Spinal cord (tissue), 9 donors: ENCODE measurements at regions not wholly inside any gene's neighbourhood (a gene's known extent, or its start where the extent isn't known, plus 50 kb on each side); places are given as distances from the start of the nearest gene placed in this dataset.

ENCODE experiments used
- DNase-seq, 6 donors: peaks; one replicate each; pipeline versions ENCODE4 v3.0.0 to v3.0.0-alpha.2; 2013 to 2015; ENCODE audit warnings: low spot score in 6 of 6, low read depth in 4 of 6
- H3K27ac ChIP-seq: one replicate; pipeline ENCODE4 v1.5.1; 2013; ENCODE audit warnings: low read depth, low read length, control low read depth
- H3K27me3 ChIP-seq: one replicate; pipeline ENCODE4 v1.6.1; 2013; ENCODE audit warnings: low read length; ENCODE audit not compliant: control insufficient read depth, insufficient read depth
- H3K36me3 ChIP-seq: one replicate; pipeline ENCODE4 v1.6.1; 2013; ENCODE audit warnings: low read length; ENCODE audit not compliant: control insufficient read depth, insufficient read depth
- H3K4me1 ChIP-seq: one replicate; pipeline ENCODE4 v1.6.1; 2013; ENCODE audit warnings: low read length; ENCODE audit not compliant: control insufficient read depth, insufficient read depth
- H3K4me3 ChIP-seq: one replicate; pipeline ENCODE4 v1.5.1; 2013; ENCODE audit warnings: low read depth, low read length, control low read depth
- H3K9me3 ChIP-seq: one replicate; pipeline ENCODE4 v1.6.1; 2013; ENCODE audit warnings: low read length; ENCODE audit not compliant: control insufficient read depth, insufficient read depth
- WGBS: methylation state at CpG from one replicate; pipeline ENCODE4 v1.1.5; 2013; ENCODE audit warnings: missing lambda C conversion rate; ENCODE audit not compliant: insufficient coverage; 5-methylcytosine and 5-hydroxymethylcytosine counted together
- donor health status: healthy.

- WGBS = 92% methylated on average over 5 of the region's 5 CpGs
- no peak for DNase-seq
- peaks cover 12% of the 10 kb centered on the region for H3K4me1 ChIP-seq
- H3K27ac ChIP-seq = no peak overlapping the region
- H3K36me3 ChIP-seq = no peaks in the 10 kb centered on the region
- H3K4me3 ChIP-seq = no peak overlapping the region
- H3K9me3 ChIP-seq = no peaks in the 10 kb centered on the region
- H3K27me3 ChIP-seq = no peaks in the 10 kb centered on the region
Observed at GRCh38 chr1:53378061-53378460, 50.2 kb upstream of the LRP8 start.

GRCh38 chr1:53378932-53379661 lies 51.2 kb upstream of the LRP8 start:
- H3K4me1 ChIP-seq = peaks cover 16% of the 10 kb centered on the region
- WGBS = 96% methylated on average over 11 of the region's 11 CpGs
- H3K36me3 ChIP-seq = no peaks in the 10 kb centered on the region
- H3K27me3 ChIP-seq = no peaks in the 10 kb centered on the region
- H3K27ac ChIP-seq = no peak overlapping the region
- DNase-seq = no peak
- H3K4me3 ChIP-seq = no peak overlapping the region
- no peaks in the 10 kb centered on the region for H3K9me3 ChIP-seq

GRCh38 chr1:53379662-53380002 lies 51.8 kb upstream of the LRP8 start:
- Histone ChIP-seq H3K4me1 (peaks cover 16% of the 10 kb centered on the region), H3K27me3 (no peaks in the 10 kb centered on the region), H3K9me3 (no peaks in the 10 kb centered on the region), H3K27ac (no peak overlapping the region), H3K4me3 (no peak overlapping the region), H3K36me3 (no peaks in the 10 kb centered on the region)
- DNase-seq = no peak
- 76% methylated on average over 3 of the region's 4 CpGs for WGBS

GRCh38 chr1:53380296-53380695 lies 52.4 kb upstream of the LRP8 start:
- H3K36me3 ChIP-seq = no peaks in the 10 kb centered on the region
- WGBS = 75% methylated on average over 2 of the region's 5 CpGs
- no peaks in the 10 kb centered on the region for H3K9me3 ChIP-seq
- peaks cover 16% of the 10 kb centered on the region for H3K4me1 ChIP-seq
- H3K27ac ChIP-seq = no peak overlapping the region
- DNase-seq = no peak
- H3K4me3 ChIP-seq = no peak overlapping the region
- no peaks in the 10 kb centered on the region for H3K27me3 ChIP-seq

GRCh38 chr1:53381790-53382401 lies 54.0 kb upstream of the LRP8 start:
- H3K27me3 ChIP-seq = no peaks in the 10 kb centered on the region
- WGBS = 30% methylated on average over 1 of the region's 8 CpGs
- no peak for DNase-seq
- H3K4me3 ChIP-seq = no peak overlapping the region
- H3K4me1 ChIP-seq = peaks cover 4% of the 10 kb centered on the region
- no peaks in the 10 kb centered on the region for H3K36me3 ChIP-seq
- H3K9me3 ChIP-seq = no peaks in the 10 kb centered on the region
- H3K27ac ChIP-seq = no peak overlapping the region

GRCh38 chr1:53383136-53383870 lies 55.4 kb upstream of the LRP8 start:
- 66% methylated on average over 8 of the region's 10 CpGs for WGBS
- Histone ChIP-seq H3K4me1 (peaks cover 4% of the 10 kb centered on the region), H3K4me3 (no peak overlapping the region), H3K36me3 (no peaks in the 10 kb centered on the region), H3K9me3 (no peaks in the 10 kb centered on the region), H3K27me3 (no peaks in the 10 kb centered on the region), H3K27ac (no peak overlapping the region)
- peak in 1 of 6 donors; percentile 43 for DNase-seq

- peaks cover 8% of the 10 kb centered on the region for H3K4me1 ChIP-seq
- 80% methylated on average over 1 of the region's 3 CpGs for WGBS
- no peaks in the 10 kb centered on the region for H3K27me3 ChIP-seq
- no peak overlapping the region for H3K27ac ChIP-seq
- no peaks in the 10 kb centered on the region for H3K9me3 ChIP-seq
- H3K36me3 ChIP-seq = no peaks in the 10 kb centered on the region
- no peak overlapping the region for H3K4me3 ChIP-seq
- no peak for DNase-seq
Observed at GRCh38 chr1:53384796-53385195, 56.9 kb upstream of the LRP8 start.

GRCh38 chr1:53385276-53386225 lies 57.7 kb upstream of the LRP8 start:
- no peaks in the 10 kb centered on the region for H3K27me3 ChIP-seq
- no peaks in the 10 kb centered on the region for H3K36me3 ChIP-seq
- peaks cover 16% of the 10 kb centered on the region for H3K4me1 ChIP-seq
- H3K9me3 ChIP-seq = no peaks in the 10 kb centered on the region
- H3K4me3 ChIP-seq = no peak overlapping the region
- 69% methylated on average over 7 of the region's 11 CpGs for WGBS
- no peak overlapping the region for H3K27ac ChIP-seq
- DNase-seq = no peak

GRCh38 chr1:53388963-53389362 lies 61.1 kb upstream of the LRP8 start:
- peaks cover 28% of the 10 kb centered on the region for H3K4me1 ChIP-seq
- no peaks in the 10 kb centered on the region for H3K27me3 ChIP-seq
- 94% methylated on average over 3 of the region's 4 CpGs for WGBS
- H3K9me3 ChIP-seq = no peaks in the 10 kb centered on the region
- H3K36me3 ChIP-seq = no peaks in the 10 kb centered on the region
- no peak overlapping the region for H3K4me3 ChIP-seq
- no peak for DNase-seq
- H3K27ac ChIP-seq = no peak overlapping the region
